ENCODE measurements at regions not wholly inside any gene's neighbourhood (a gene's known extent, or its start where the extent isn't known, plus 50 kb on each side); places are given as distances from the start of the nearest gene placed in this dataset.

DNA sequence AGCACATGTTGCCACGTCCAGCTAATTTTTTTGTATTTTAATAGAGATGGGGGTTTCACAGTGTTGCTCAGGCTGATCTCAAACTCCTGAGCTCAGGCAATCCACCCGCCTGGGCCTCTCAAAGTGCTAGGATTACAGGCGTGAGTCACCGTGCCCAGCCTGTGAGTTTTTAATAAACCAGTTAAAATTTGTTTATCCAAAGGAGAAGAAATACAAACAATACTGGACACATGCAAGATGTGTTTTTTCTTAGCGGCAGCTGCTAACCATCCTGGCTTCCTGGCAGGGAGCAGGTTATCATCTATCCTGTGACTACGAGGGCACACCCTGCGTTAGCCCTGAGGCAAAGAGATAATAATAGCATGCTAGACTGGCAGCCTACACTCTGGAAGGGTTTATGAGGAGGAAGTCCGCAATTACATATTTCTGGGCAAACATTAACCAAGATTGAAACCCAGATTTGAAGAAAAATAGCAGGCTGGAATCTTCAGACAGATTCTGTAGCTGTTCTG is 191.4 kb downstream of the SPRY1 start:
- H3K27ac ChIP-seq (ENCODE audit: insufficient read depth, low read length): peak overlapping the region; percentile 28
- H3K4me1 ChIP-seq (ENCODE audit: control insufficient read depth, extremely low read depth, insufficient read depth, low read length): no peaks in the 10 kb centered on the region
- peak; percentile 58 to 93 for DNase-seq (ENCODE audit: low read depth in 2 of 2)
- H4K20me1 ChIP-seq (ENCODE audit: control insufficient read depth, extremely low read depth, insufficient read depth, low read length): no peaks in the 10 kb centered on the region
- no peak overlapping the region for H3K9ac ChIP-seq (ENCODE audit: insufficient read depth, low read length)
- no peaks in the 10 kb centered on the region for H3K79me2 ChIP-seq (ENCODE audit: control insufficient read depth, insufficient read depth, low read length)
- H3K36me3 ChIP-seq (ENCODE audit: control insufficient read depth, insufficient read depth, low read length): no peaks in the 10 kb centered on the region
- H3K27me3 ChIP-seq (ENCODE audit: control insufficient read depth, insufficient read depth, low read length): no peaks in the 10 kb centered on the region
- H3K4me2 ChIP-seq (ENCODE audit: extremely low read depth, insufficient read depth, low read length): no peak overlapping the region
- H3K9me3 ChIP-seq (ENCODE audit: control insufficient read depth, insufficient read depth, low read depth, low read length): no peaks in the 10 kb centered on the region
- TF ChIP-seq, protein P1, sequence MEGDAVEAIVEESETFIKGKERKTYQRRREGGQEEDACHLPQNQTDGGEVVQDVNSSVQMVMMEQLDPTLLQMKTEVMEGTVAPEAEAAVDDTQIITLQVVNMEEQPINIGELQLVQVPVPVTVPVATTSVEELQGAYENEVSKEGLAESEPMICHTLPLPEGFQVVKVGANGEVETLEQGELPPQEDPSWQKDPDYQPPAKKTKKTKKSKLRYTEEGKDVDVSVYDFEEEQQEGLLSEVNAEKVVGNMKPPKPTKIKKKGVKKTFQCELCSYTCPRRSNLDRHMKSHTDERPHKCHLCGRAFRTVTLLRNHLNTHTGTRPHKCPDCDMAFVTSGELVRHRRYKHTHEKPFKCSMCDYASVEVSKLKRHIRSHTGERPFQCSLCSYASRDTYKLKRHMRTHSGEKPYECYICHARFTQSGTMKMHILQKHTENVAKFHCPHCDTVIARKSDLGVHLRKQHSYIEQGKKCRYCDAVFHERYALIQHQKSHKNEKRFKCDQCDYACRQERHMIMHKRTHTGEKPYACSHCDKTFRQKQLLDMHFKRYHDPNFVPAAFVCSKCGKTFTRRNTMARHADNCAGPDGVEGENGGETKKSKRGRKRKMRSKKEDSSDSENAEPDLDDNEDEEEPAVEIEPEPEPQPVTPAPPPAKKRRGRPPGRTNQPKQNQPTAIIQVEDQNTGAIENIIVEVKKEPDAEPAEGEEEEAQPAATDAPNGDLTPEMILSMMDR (conservative IDR thresholded peaks at IDR 0.05 in 1 of 2, IDR thresholded peaks at IDR 0.05 in 1 of 2; ENCODE audit: low read depth in 1 of 2, low read length in 2 of 2): no peak
- no peak for TF ChIP-seq EZH2 (IDR thresholded peaks at IDR 0.05; ENCODE audit: low read length, missing control alignments)
- H2AFZ ChIP-seq (ENCODE audit: low read length): no peak overlapping the region
- no peak overlapping the region for H3K4me3 ChIP-seq (replicated peaks in 1 of 4; ENCODE audit: control extremely low read depth in 1 of 4, insufficient read depth in 1 of 4, low read depth in 3 of 4, low read length in 4 of 4)

DNA sequence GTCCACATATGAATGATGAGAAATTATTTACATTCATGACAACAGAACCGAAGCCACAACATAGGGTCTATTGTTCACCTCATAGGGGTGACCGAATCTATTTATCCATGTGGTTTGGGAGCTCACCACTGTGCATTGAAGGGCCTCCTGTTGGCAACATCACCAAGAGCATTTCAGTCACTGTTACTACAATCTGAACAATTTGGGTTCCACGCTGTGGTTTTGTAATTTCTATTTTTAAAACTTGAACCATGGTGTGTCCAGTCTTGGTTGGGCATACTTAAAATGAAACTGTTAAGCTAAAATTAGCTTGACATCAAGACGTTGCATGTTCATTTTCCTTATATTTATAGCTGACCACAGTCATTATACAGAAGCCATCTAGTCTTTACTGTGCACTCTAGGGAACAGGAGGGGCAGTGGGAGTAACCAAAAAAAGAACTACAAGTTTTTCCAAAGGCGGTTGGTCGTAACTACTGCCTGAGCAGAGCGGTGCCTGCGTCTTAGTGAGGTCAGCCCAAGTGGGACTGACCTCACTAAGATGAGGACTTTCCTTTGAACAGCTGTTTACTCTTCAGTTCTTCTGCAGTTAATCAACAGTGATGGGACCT is 192.1 kb downstream of the SPRY1 start:
- no peak overlapping the region for H3K9ac ChIP-seq (ENCODE audit: insufficient read depth, low read length)
- peak overlapping the region; percentile 28 for H3K27ac ChIP-seq (ENCODE audit: insufficient read depth, low read length)
- H3K36me3 ChIP-seq (ENCODE audit: control insufficient read depth, insufficient read depth, low read length): no peaks in the 10 kb centered on the region
- no peaks in the 10 kb centered on the region for H3K4me1 ChIP-seq (ENCODE audit: control insufficient read depth, extremely low read depth, insufficient read depth, low read length)
- peak; percentile 42 to 81 for DNase-seq (ENCODE audit: low read depth in 2 of 2)
- no peak overlapping the region for H2AFZ ChIP-seq (ENCODE audit: low read length)
- no peaks in the 10 kb centered on the region for H3K79me2 ChIP-seq (ENCODE audit: control insufficient read depth, insufficient read depth, low read length)
- no peaks in the 10 kb centered on the region for H4K20me1 ChIP-seq (ENCODE audit: control insufficient read depth, extremely low read depth, insufficient read depth, low read length)
- H3K4me3 ChIP-seq (replicated peaks in 1 of 4; ENCODE audit: control extremely low read depth in 1 of 4, insufficient read depth in 1 of 4, low read depth in 3 of 4, low read length in 4 of 4): no peak overlapping the region
- no peaks in the 10 kb centered on the region for H3K9me3 ChIP-seq (ENCODE audit: control insufficient read depth, insufficient read depth, low read depth, low read length)
- no peaks in the 10 kb centered on the region for H3K27me3 ChIP-seq (ENCODE audit: control insufficient read depth, insufficient read depth, low read length)
- TF ChIP-seq, protein P1 (conservative IDR thresholded peaks at IDR 0.05 in 1 of 2, IDR thresholded peaks at IDR 0.05 in 1 of 2; ENCODE audit: low read depth in 1 of 2, low read length in 2 of 2): no peak
- no peak for TF ChIP-seq EZH2 (IDR thresholded peaks at IDR 0.05; ENCODE audit: low read length, missing control alignments)
- no peak overlapping the region for H3K4me2 ChIP-seq (ENCODE audit: extremely low read depth, insufficient read depth, low read length)

DNA sequence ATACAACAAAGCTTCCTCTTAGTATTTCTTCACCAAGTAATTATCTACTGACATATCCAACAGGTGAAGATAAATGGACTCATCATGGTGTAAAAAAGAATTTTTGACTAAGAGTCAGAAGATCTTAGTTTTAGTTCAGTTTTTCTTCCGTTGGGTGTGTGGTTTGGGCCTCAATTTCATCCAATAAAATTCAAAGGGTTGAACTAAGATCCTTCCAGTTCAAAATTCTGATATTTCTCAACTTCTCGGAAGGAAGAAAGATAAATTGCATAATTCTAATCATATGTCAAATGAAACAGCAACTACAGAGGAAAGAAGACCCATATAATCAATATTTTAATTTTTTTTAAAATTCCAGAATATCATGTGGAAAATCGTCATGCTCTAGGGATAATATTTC is 192.7 kb downstream of the SPRY1 start:
- no peaks in the 10 kb centered on the region for H3K9me3 ChIP-seq (ENCODE audit: control insufficient read depth, insufficient read depth, low read depth, low read length)
- no peaks in the 10 kb centered on the region for H3K36me3 ChIP-seq (ENCODE audit: control insufficient read depth, insufficient read depth, low read length)
- H3K27ac ChIP-seq (ENCODE audit: insufficient read depth, low read length): no peak overlapping the region
- no peak overlapping the region for H3K4me2 ChIP-seq (ENCODE audit: extremely low read depth, insufficient read depth, low read length)
- no peak for TF ChIP-seq EZH2 (IDR thresholded peaks at IDR 0.05; ENCODE audit: low read length, missing control alignments)
- TF ChIP-seq, protein P1 (conservative IDR thresholded peaks at IDR 0.05 in 1 of 2, IDR thresholded peaks at IDR 0.05 in 1 of 2; ENCODE audit: low read depth in 1 of 2, low read length in 2 of 2): no peak
- no peaks in the 10 kb centered on the region for H4K20me1 ChIP-seq (ENCODE audit: control insufficient read depth, extremely low read depth, insufficient read depth, low read length)
- no peaks in the 10 kb centered on the region for H3K27me3 ChIP-seq (ENCODE audit: control insufficient read depth, insufficient read depth, low read length)
- no peak overlapping the region for H3K9ac ChIP-seq (ENCODE audit: insufficient read depth, low read length)
- DNase-seq (ENCODE audit: low read depth in 2 of 2): no peak
- no peak overlapping the region for H2AFZ ChIP-seq (ENCODE audit: low read length)
- no peaks in the 10 kb centered on the region for H3K79me2 ChIP-seq (ENCODE audit: control insufficient read depth, insufficient read depth, low read length)
- no peak overlapping the region for H3K4me3 ChIP-seq (replicated peaks in 1 of 4; ENCODE audit: control extremely low read depth in 1 of 4, insufficient read depth in 1 of 4, low read depth in 3 of 4, low read length in 4 of 4)
- no peaks in the 10 kb centered on the region for H3K4me1 ChIP-seq (ENCODE audit: control insufficient read depth, extremely low read depth, insufficient read depth, low read length)

Measured in fibroblast of lung (primary cell).